ENCODE measurements at regions not wholly inside any gene's neighbourhood (a gene's known extent, or its start where the extent isn't known, plus 50 kb on each side); places are given as distances from the start of the nearest gene placed in this dataset.

DNA sequence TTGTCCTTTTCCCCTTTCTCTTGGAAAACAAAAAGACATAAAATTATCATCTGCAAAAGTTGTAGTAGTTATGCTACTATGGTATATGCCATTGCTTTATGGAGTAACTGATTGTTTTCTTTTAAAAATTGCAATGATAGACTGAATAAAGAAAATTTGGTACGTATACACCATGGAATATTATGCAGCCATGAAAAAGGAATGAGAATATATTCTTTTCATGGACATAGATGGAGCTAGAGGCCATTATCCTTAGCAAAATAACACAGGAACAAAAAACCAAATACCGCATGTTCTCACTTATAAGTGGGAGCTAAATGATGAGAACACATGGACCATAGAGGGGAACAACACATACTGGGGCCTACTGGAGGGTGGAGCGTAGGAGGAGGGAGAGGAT, 538.8 kb downstream of the PLXDC2 start:
- TF ChIP-seq, protein P1, sequence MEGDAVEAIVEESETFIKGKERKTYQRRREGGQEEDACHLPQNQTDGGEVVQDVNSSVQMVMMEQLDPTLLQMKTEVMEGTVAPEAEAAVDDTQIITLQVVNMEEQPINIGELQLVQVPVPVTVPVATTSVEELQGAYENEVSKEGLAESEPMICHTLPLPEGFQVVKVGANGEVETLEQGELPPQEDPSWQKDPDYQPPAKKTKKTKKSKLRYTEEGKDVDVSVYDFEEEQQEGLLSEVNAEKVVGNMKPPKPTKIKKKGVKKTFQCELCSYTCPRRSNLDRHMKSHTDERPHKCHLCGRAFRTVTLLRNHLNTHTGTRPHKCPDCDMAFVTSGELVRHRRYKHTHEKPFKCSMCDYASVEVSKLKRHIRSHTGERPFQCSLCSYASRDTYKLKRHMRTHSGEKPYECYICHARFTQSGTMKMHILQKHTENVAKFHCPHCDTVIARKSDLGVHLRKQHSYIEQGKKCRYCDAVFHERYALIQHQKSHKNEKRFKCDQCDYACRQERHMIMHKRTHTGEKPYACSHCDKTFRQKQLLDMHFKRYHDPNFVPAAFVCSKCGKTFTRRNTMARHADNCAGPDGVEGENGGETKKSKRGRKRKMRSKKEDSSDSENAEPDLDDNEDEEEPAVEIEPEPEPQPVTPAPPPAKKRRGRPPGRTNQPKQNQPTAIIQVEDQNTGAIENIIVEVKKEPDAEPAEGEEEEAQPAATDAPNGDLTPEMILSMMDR (conservative IDR thresholded peaks at IDR 0.05 in 1 of 2, IDR thresholded peaks at IDR 0.05 in 1 of 2; ENCODE audit: extremely low read depth in 1 of 2, insufficient read depth in 1 of 2, low read depth in 1 of 2, low read length in 2 of 2) = no peak
- TF ChIP-seq EZH2 (IDR thresholded peaks at IDR 0.05; ENCODE audit: borderline replicate concordance, low read length) = no peak

Measured in mammary epithelial cell (primary cell).